Ovary (tissue), 7 donors: ENCODE measurements at regions not wholly inside any gene's neighbourhood (a gene's known extent, or its start where the extent isn't known, plus 50 kb on each side); places are given as distances from the start of the nearest gene placed in this dataset.

Experiments
- DNase-seq, 5 donors: peaks; one replicate each; pipeline ENCODE4 v3.0.0-alpha.2; 2019 to 2020
- H3K27ac ChIP-seq, 2 donors: fragments of 200-600 bp; one replicate each; pipeline versions ENCODE4 v1.5.1 to v1.8.0; 2019 to 2022
- H3K27me3 ChIP-seq: fragments of 200-600 bp; one replicate; pipeline ENCODE4 v1.8.0; 2022
- H3K36me3 ChIP-seq: fragments of 200-600 bp; sonication (generic); one replicate; pipeline ENCODE4 v1.5.1; 2019
- H3K4me1 ChIP-seq: one replicate; pipeline ENCODE4 v1.8.1; 2013; ENCODE audit warnings: mild to moderate bottlenecking, moderate library complexity; ENCODE audit not compliant: insufficient read depth
- H3K4me3 ChIP-seq: fragments of 200-600 bp; sonication (generic); one replicate; pipeline ENCODE4 v1.5.1; 2017
- H3K9me3 ChIP-seq, 2 donors: fragments of 200-600 bp in 1 of 2; sonication (generic) in 1 of 2; one replicate each; pipeline versions ENCODE4 v1.5.1 to v1.8.1; 2013 to 2019; ENCODE audit warnings: mild to moderate bottlenecking in 1 of 2, moderate library complexity in 1 of 2
- CTCF ChIP-seq, 3 donors: fragments of 450-650 bp in 2 of 3; fragments of 200-600 bp in 1 of 3; IDR thresholded peaks; one replicate each; pipeline versions ENCODE4 v1.5.1 to v1.8.0; 2016 to 2022; ENCODE audit warnings: antibody characterized with exemption in 3 of 3, mild to moderate bottlenecking in 1 of 3
- EP300 ChIP-seq: sonication (generic); formaldehyde crosslinking; IDR thresholded peaks from one replicate; pipeline ENCODE4 v1.6.1; 2017; ENCODE audit warnings: antibody characterized with exemption
- POLR2A ChIP-seq: fragments of 450-650 bp; IDR thresholded peaks from one replicate; pipeline ENCODE4 v1.6.1; 2017; ENCODE audit warnings: antibody characterized with exemption, mild to moderate bottlenecking, moderate library complexity
- WGBS, 3 donors: extraction: QIAGEN DNeasy Blood & Tissue Kit in 1 of 3; methylation state at CpG; one replicate each; pipeline versions ENCODE4 v1.1.5 to v1.1.7; 2013 to 2017; 5-methylcytosine and 5-hydroxymethylcytosine counted together
- intact Hi-C, 4 donors: fragments of 100-400 bp; cut with DNase I; formaldehyde crosslinking; loops; one replicate each; pipeline versions ENCODE4 v1.11.0 to v1.15.1; 2022 to 2023
- donor health status: DM: no; HTN: no; CAD: no; lungs with moderate emphysema.
- donor health status: DM: no; HTN: no; CAD: no.
- donor health status: Bipolar disorder and iron deficiency.
- donor health status: DM: no; HTN: no; CAD: no.
- donor health status: DM: yes; HTN: yes; CAD: no.

- TF ChIP-seq CTCF (IDR thresholded peaks at IDR 0.05) (no peak), EP300 (no peak), POLR2A (no peak)
- Histone ChIP-seq H3K4me3 (no peak overlapping the region), H3K4me1 (peaks cover 5% of the 10 kb centered on the region), H3K9me3 (no peaks in the 10 kb centered on the region), H3K27me3 (no peaks in the 10 kb centered on the region), H3K27ac (no peak overlapping the region), H3K36me3 (no peaks in the 10 kb centered on the region)
- WGBS, 3 donors, result 3 to 8% (median 5%) methylated on average over 1 of the region's 1 CpG
- intact Hi-C loops, result no loop called here
- no peak for DNase-seq
Measured at GRCh38 chr13:93147298-93147645, 79.3 kb upstream of the GPC6 start.

- no peak for DNase-seq
- no peak overlapping the region for H3K4me3 ChIP-seq
- H3K4me1 ChIP-seq, result peaks cover 5% of the 10 kb centered on the region
- no peaks in the 10 kb centered on the region for H3K36me3 ChIP-seq
- no peaks in the 10 kb centered on the region for H3K9me3 ChIP-seq
- intact Hi-C loops, result no loop called here
- TF ChIP-seq POLR2A (no peak), CTCF (IDR thresholded peaks at IDR 0.05) (no peak), EP300 (no peak)
- WGBS, 3 donors, result 94 to 95% (median 94%) methylated on average over 5 of the region's 5 CpGs
- no peaks in the 10 kb centered on the region for H3K27me3 ChIP-seq
- H3K27ac ChIP-seq, result no peak overlapping the region
Measured at GRCh38 chr13:93147946-93148345, 78.7 kb upstream of the GPC6 start.

- H3K27ac ChIP-seq, result no peak overlapping the region
- no peak overlapping the region for H3K4me3 ChIP-seq
- H3K36me3 ChIP-seq, result no peaks in the 10 kb centered on the region
- no peaks in the 10 kb centered on the region for H3K27me3 ChIP-seq
- peaks cover 5% of the 10 kb centered on the region for H3K4me1 ChIP-seq
- no peak for DNase-seq
- no peaks in the 10 kb centered on the region for H3K9me3 ChIP-seq
- intact Hi-C loops, result no loop called here
- TF ChIP-seq EP300 (no peak), POLR2A (no peak), CTCF (IDR thresholded peaks at IDR 0.05) (no peak)
Measured at GRCh38 chr13:93151277-93151676, 75.3 kb upstream of the GPC6 start.

- H3K9me3 ChIP-seq, result no peaks in the 10 kb centered on the region
- no peak overlapping the region for H3K4me3 ChIP-seq
- no peaks in the 10 kb centered on the region for H3K4me1 ChIP-seq
- H3K36me3 ChIP-seq, result no peaks in the 10 kb centered on the region
- intact Hi-C loops, result no loop called here
- TF ChIP-seq POLR2A, result no peak
- TF ChIP-seq EP300, result no peak
- TF ChIP-seq CTCF (IDR thresholded peaks at IDR 0.05), result no peak
- no peaks in the 10 kb centered on the region for H3K27me3 ChIP-seq
- DNase-seq, result no peak
- H3K27ac ChIP-seq, result no peak overlapping the region
Measured at GRCh38 chr13:93158565-93158964, 68.0 kb upstream of the GPC6 start.

GRCh38 chr13:93169980-93170379, 56.6 kb upstream of the GPC6 start:
- TF ChIP-seq EP300 (no peak), POLR2A (no peak), CTCF (IDR thresholded peaks at IDR 0.05) (no peak)
- intact Hi-C loops, result no loop called here
- DNase-seq, result no peak

More at GRCh38 chr13:93169980-93170379, 56.6 kb upstream of the GPC6 start:
- Histone ChIP-seq H3K27me3 (no peaks in the 10 kb centered on the region), H3K4me1 (no peaks in the 10 kb centered on the region), H3K9me3 (no peaks in the 10 kb centered on the region), H3K36me3 (no peaks in the 10 kb centered on the region), H3K4me3 (no peak overlapping the region), H3K27ac (no peak overlapping the region)
